ENCODE measurements at regions not wholly inside any gene's neighbourhood (a gene's known extent, or its start where the extent isn't known, plus 50 kb on each side); places are given as distances from the start of the nearest gene placed in this dataset.
"Not testable (repeated sequence)": the region's sequence is repeated elsewhere in the genome, so short reads cannot be mapped to it uniquely, and the experiment has no call there.

- DNase-seq (ENCODE audit: low read depth), result no peak
Observed at GRCh38 chr18:33854827-33855139, 276.8 kb downstream of the ASXL3 start.

GRCh38 chr18:33854086-33854826 is 276.2 kb downstream of the ASXL3 start:
- DNase-seq (ENCODE audit: low read depth), result no peak

- DNase-seq (ENCODE audit: low read depth), result no peak
Observed at GRCh38 chr18:33853187-33853586, 275.2 kb downstream of the ASXL3 start.

GRCh38 chr18:33851546-33852078 is 273.6 kb downstream of the ASXL3 start:
- no peak for DNase-seq (ENCODE audit: low read depth)

GRCh38 chr18:33849731-33850130 is 271.7 kb downstream of the ASXL3 start:
- no peak for DNase-seq (ENCODE audit: low read depth)

- DNase-seq (ENCODE audit: low read depth), result no peak
Observed at GRCh38 chr18:33844232-33844631, 266.2 kb downstream of the ASXL3 start.

GRCh38 chr18:33841221-33841967 is 263.4 kb downstream of the ASXL3 start:
- DNase-seq (ENCODE audit: low read depth), result no peak

- no peak for DNase-seq (ENCODE audit: low read depth)
Observed at GRCh38 chr18:33840212-33840593, 262.2 kb downstream of the ASXL3 start.

GRCh38 chr18:33839452-33840211 is 261.6 kb downstream of the ASXL3 start:
- DNase-seq (ENCODE audit: low read depth), result peak; percentile 18

- no peak for DNase-seq (ENCODE audit: low read depth)
Observed at GRCh38 chr18:33838054-33838453, 260.0 kb downstream of the ASXL3 start.

- no peak for DNase-seq (ENCODE audit: low read depth)
Observed at GRCh38 chr18:33837191-33837590, 259.2 kb downstream of the ASXL3 start.

GRCh38 chr18:33836564-33836963 is 258.5 kb downstream of the ASXL3 start:
- no peak for DNase-seq (ENCODE audit: low read depth)

GRCh38 chr18:33835419-33835818 is 257.4 kb downstream of the ASXL3 start:
- no peak for DNase-seq (ENCODE audit: low read depth)

GRCh38 chr18:33833842-33834241 is 255.8 kb downstream of the ASXL3 start:
- DNase-seq (ENCODE audit: low read depth), result no peak

- DNase-seq (ENCODE audit: low read depth), result no peak
Observed at GRCh38 chr18:33831424-33831823, 253.4 kb downstream of the ASXL3 start.

- DNase-seq (ENCODE audit: low read depth), result no peak
Observed at GRCh38 chr18:33830213-33830612, 252.2 kb downstream of the ASXL3 start.

GRCh38 chr18:33828949-33829348 is 250.9 kb downstream of the ASXL3 start:
- no peak for DNase-seq (ENCODE audit: low read depth)

- DNase-seq (ENCODE audit: low read depth), result no peak
Observed at GRCh38 chr18:33826151-33826550, 248.1 kb downstream of the ASXL3 start.

- DNase-seq (ENCODE audit: low read depth), result peak; percentile 2
Observed at GRCh38 chr18:33821503-33821902, 243.5 kb downstream of the ASXL3 start.

GRCh38 chr18:33820517-33821371 is 242.7 kb downstream of the ASXL3 start:
- DNase-seq (ENCODE audit: low read depth), result no peak

- not testable (repeated sequence) for DNase-seq (ENCODE audit: low read depth)
Observed at GRCh38 chr18:33819692-33820343, 241.8 kb downstream of the ASXL3 start.

Data from M059J (cell line).